ENCODE measurements at regions not wholly inside any gene's neighbourhood (a gene's known extent, or its start where the extent isn't known, plus 50 kb on each side); places are given as distances from the start of the nearest gene placed in this dataset.

DNA sequence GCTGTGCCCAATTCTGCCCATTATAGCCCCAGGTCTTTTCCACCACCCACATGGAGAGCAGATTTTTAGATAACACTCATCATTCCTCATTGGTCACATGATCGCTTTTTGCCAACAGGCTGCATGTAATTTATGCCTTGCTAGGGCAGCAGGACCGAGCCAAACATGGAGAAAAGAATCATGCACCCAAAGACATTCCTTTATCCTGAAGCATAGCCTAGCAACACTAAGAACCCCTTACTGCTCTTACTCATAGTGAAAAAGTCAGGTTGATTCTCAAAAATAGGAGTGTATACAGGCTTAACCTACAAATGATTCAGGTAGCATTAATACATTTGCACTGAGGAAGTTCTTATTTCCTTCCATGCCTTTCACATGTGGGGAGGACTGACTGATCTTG, 765.5 kb downstream of the NLGN4Y start:
- TF ChIP-seq, protein P1, sequence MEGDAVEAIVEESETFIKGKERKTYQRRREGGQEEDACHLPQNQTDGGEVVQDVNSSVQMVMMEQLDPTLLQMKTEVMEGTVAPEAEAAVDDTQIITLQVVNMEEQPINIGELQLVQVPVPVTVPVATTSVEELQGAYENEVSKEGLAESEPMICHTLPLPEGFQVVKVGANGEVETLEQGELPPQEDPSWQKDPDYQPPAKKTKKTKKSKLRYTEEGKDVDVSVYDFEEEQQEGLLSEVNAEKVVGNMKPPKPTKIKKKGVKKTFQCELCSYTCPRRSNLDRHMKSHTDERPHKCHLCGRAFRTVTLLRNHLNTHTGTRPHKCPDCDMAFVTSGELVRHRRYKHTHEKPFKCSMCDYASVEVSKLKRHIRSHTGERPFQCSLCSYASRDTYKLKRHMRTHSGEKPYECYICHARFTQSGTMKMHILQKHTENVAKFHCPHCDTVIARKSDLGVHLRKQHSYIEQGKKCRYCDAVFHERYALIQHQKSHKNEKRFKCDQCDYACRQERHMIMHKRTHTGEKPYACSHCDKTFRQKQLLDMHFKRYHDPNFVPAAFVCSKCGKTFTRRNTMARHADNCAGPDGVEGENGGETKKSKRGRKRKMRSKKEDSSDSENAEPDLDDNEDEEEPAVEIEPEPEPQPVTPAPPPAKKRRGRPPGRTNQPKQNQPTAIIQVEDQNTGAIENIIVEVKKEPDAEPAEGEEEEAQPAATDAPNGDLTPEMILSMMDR (IDR thresholded peaks at IDR 0.05), result no peak
- TF ChIP-seq POLR2A (IDR thresholded peaks at IDR 0.05; ENCODE audit: low read depth), result no peak

Measured in esophagus muscularis mucosa (tissue), 3 donors.